SU-DHL-6 (cell line): ENCODE measurements at regions not wholly inside any gene's neighbourhood (a gene's known extent, or its start where the extent isn't known, plus 50 kb on each side); places are given as distances from the start of the nearest gene placed in this dataset.

ENCODE experiments used
- H2AFZ ChIP-seq: fragments of 200-600 bp; sonication (generic); 2 replicates; pipeline ENCODE4 v1.6.1; 2014; ENCODE audit warnings: low read depth, mild to moderate bottlenecking, moderate library complexity, mixed read lengths, antibody characterized with exemption, low read length; ENCODE audit not compliant: severe bottlenecking
- H3F3A ChIP-seq: fragments of 200-600 bp; shearing (Covaris generic); 2 replicates; pipeline ENCODE4 v1.6.0; 2016; ENCODE audit warnings: antibody characterized with exemption, mild to moderate bottlenecking; ENCODE audit not compliant: insufficient read depth
- H3K27ac ChIP-seq: fragments of 200-600 bp; sonication (generic); 2 replicates; pipeline ENCODE4 v1.5.1; 2016; ENCODE audit warnings: low read depth, mild to moderate bottlenecking, low read length, moderate library complexity, mixed read lengths
- H3K27me3 ChIP-seq: fragments of 200-600 bp; sonication (generic), shearing (Covaris generic); 2 replicates; pipeline ENCODE4 v1.6.0; 2014; ENCODE audit warnings: mild to moderate bottlenecking, low read length
- H3K36me3 ChIP-seq: fragments of 200-600 bp; sonication (generic); 2 replicates; pipeline ENCODE4 v1.6.1; 2014; ENCODE audit warnings: mild to moderate bottlenecking, low read length, mixed read lengths
- H3K4me2 ChIP-seq: fragments of 300-600, 200-600 bp; shearing (Covaris generic), sonication (generic); 2 replicates; pipeline ENCODE4 v1.6.0; 2014; ENCODE audit warnings: low read length, low read depth, mild to moderate bottlenecking; ENCODE audit not compliant: poor library complexity, severe bottlenecking
- H3K4me3 ChIP-seq: fragments of 200-600 bp; sonication (generic); 2 replicates; pipeline ENCODE4 v1.5.1; 2014; ENCODE audit warnings: antibody characterized with exemption, low read length, mild to moderate bottlenecking, mixed read lengths; ENCODE audit not compliant: insufficient read depth, poor library complexity, severe bottlenecking
- H3K79me2 ChIP-seq: fragments of 200-600 bp; sonication (generic); 2 replicates; pipeline ENCODE4 v1.6.1; 2014; ENCODE audit warnings: mild to moderate bottlenecking, low read length, moderate library complexity; ENCODE audit not compliant: insufficient read depth
- H3K9ac ChIP-seq: fragments of 200-600 bp; sonication (generic); 2 replicates; pipeline ENCODE4 v1.7.0; 2014; ENCODE audit warnings: mild to moderate bottlenecking, low read length
- H3K9me2 ChIP-seq: fragments of 200-600 bp; sonication (generic); replicated peaks from 2 replicates; pipeline ENCODE4 v1.6.1; 2014; ENCODE audit warnings: low read length; ENCODE audit not compliant: insufficient read depth
- H3K9me3 ChIP-seq: fragments of 200-600 bp; sonication (generic); 2 replicates; pipeline ENCODE4 v1.6.1; 2014; ENCODE audit warnings: low read length, mixed read lengths; ENCODE audit not compliant: insufficient read depth
- H4K20me1 ChIP-seq: fragments of 200-600 bp; sonication (generic); 2 replicates; pipeline ENCODE4 v1.6.1; 2014; ENCODE audit warnings: low read depth, mild to moderate bottlenecking, antibody characterized with exemption, low read length, moderate library complexity, mixed read lengths
- CTCF ChIP-seq: fragments of 200-600 bp; sonication (generic); IDR thresholded peaks from one replicate; pipeline ENCODE4 v1.5.1; 2017; ENCODE audit warnings: antibody characterized with exemption, mild to moderate bottlenecking, low read length, moderate library complexity; ENCODE audit not compliant: insufficient read depth, poor library complexity, severe bottlenecking
- EZH2phosphoT487 ChIP-seq: fragments of 200-600 bp; sonication (generic), shearing (Covaris generic); conservative IDR thresholded peaks from 2 replicates; pipeline ENCODE4 v1.6.1; 2018; ENCODE audit warnings: mild to moderate bottlenecking, antibody characterized with exemption, low read length, moderate library complexity, mixed read lengths

- H2AFZ ChIP-seq: no peak overlapping the region
- H3K27me3 ChIP-seq: no peaks in the 10 kb centered on the region
- H3F3A ChIP-seq: no peaks in the 10 kb centered on the region
- no peaks in the 10 kb centered on the region for H3K79me2 ChIP-seq
- H3K9me2 ChIP-seq: no peaks in the 10 kb centered on the region
- no peaks in the 10 kb centered on the region for H4K20me1 ChIP-seq
- no peak overlapping the region for H3K9ac ChIP-seq
- no peak overlapping the region for H3K4me3 ChIP-seq
- TF ChIP-seq CTCF (no peak), EZH2phosphoT487 (no peak)
- H3K9me3 ChIP-seq: no peaks in the 10 kb centered on the region
- no peak overlapping the region for H3K4me2 ChIP-seq
- no peaks in the 10 kb centered on the region for H3K36me3 ChIP-seq
- no peak overlapping the region for H3K27ac ChIP-seq
Observed at GRCh38 chr5:96129276-96129675, 167.6 kb upstream of the ELL2 start.

- H3K9me2 ChIP-seq: no peaks in the 10 kb centered on the region
- no peak overlapping the region for H3K4me2 ChIP-seq
- no peaks in the 10 kb centered on the region for H4K20me1 ChIP-seq
- H3K27ac ChIP-seq: no peak overlapping the region
- no peak overlapping the region for H2AFZ ChIP-seq
- no peaks in the 10 kb centered on the region for H3K9me3 ChIP-seq
- no peaks in the 10 kb centered on the region for H3K79me2 ChIP-seq
- H3K4me3 ChIP-seq: no peak overlapping the region
- no peaks in the 10 kb centered on the region for H3K27me3 ChIP-seq
- no peak overlapping the region for H3K9ac ChIP-seq
- no peaks in the 10 kb centered on the region for H3F3A ChIP-seq
- no peaks in the 10 kb centered on the region for H3K36me3 ChIP-seq
- no peak for TF ChIP-seq CTCF
- TF ChIP-seq EZH2phosphoT487: no peak
Observed at GRCh38 chr5:96128204-96128864, 166.7 kb upstream of the ELL2 start.

- Histone ChIP-seq H3K79me2 (no peaks in the 10 kb centered on the region), H3K9ac (no peak overlapping the region)
Observed at GRCh38 chr5:96127538-96127937, 165.9 kb upstream of the ELL2 start.

More at GRCh38 chr5:96127538-96127937, 165.9 kb upstream of the ELL2 start:
- Histone ChIP-seq H3K9me2 (no peaks in the 10 kb centered on the region), H2AFZ (no peak overlapping the region), H3K4me3 (no peak overlapping the region), H3K27ac (no peak overlapping the region), H3K4me2 (no peak overlapping the region), H4K20me1 (no peaks in the 10 kb centered on the region), H3F3A (no peaks in the 10 kb centered on the region), H3K27me3 (no peaks in the 10 kb centered on the region), H3K36me3 (no peaks in the 10 kb centered on the region), H3K9me3 (no peaks in the 10 kb centered on the region)
- TF ChIP-seq CTCF (no peak), EZH2phosphoT487 (no peak)
